Occipital lobe (tissue), 1 donor: ENCODE measurements at regions not wholly inside any gene's neighbourhood (a gene's known extent, or its start where the extent isn't known, plus 50 kb on each side); places are given as distances from the start of the nearest gene placed in this dataset.

Experiments used
- DNase-seq: peaks from one replicate; lab custom pipeline; 2025; lab: John Stamatoyannopoulos, UW

- no peak for DNase-seq
Observed at GRCh38 chr20:52404671-52405070, 213.1 kb upstream of the ZFP64 start.

GRCh38 chr20:52402950-52403349 is 211.4 kb upstream of the ZFP64 start:
- DNase-seq: no peak

GRCh38 chr20:52402514-52402913 is 210.9 kb upstream of the ZFP64 start:
- DNase-seq: no peak

- no peak for DNase-seq
Observed at GRCh38 chr20:52401431-52401830, 209.9 kb upstream of the ZFP64 start.

- no peak for DNase-seq
Observed at GRCh38 chr20:52399352-52399751, 207.8 kb upstream of the ZFP64 start.

- DNase-seq: no peak
Observed at GRCh38 chr20:52389606-52390005, 198.0 kb upstream of the ZFP64 start.

GRCh38 chr20:52383995-52384621 is 192.5 kb upstream of the ZFP64 start:
- no peak for DNase-seq

- DNase-seq: no peak
Observed at GRCh38 chr20:52382933-52383332, 191.4 kb upstream of the ZFP64 start.

GRCh38 chr20:52379723-52380336 is 188.3 kb upstream of the ZFP64 start:
- no peak for DNase-seq

- DNase-seq: no peak
Observed at GRCh38 chr20:52372169-52372568, 180.6 kb upstream of the ZFP64 start.

GRCh38 chr20:52365688-52366087 is 174.1 kb upstream of the ZFP64 start:
- no peak for DNase-seq

- DNase-seq: no peak
Observed at GRCh38 chr20:52364405-52364804, 172.8 kb upstream of the ZFP64 start.

- no peak for DNase-seq
Observed at GRCh38 chr20:52361650-52362049, 170.1 kb upstream of the ZFP64 start.

GRCh38 chr20:52349806-52350205 is 158.2 kb upstream of the ZFP64 start:
- DNase-seq: no peak

GRCh38 chr20:52348434-52348833 is 156.9 kb upstream of the ZFP64 start:
- DNase-seq: no peak

GRCh38 chr20:52346797-52347196 is 155.2 kb upstream of the ZFP64 start:
- DNase-seq: no peak

- no peak for DNase-seq
Observed at GRCh38 chr20:52342913-52343312, 151.3 kb upstream of the ZFP64 start.

- no peak for DNase-seq
Observed at GRCh38 chr20:52340036-52340634, 148.6 kb upstream of the ZFP64 start.

- DNase-seq: no peak
Observed at GRCh38 chr20:52332649-52333250, 141.2 kb upstream of the ZFP64 start.

GRCh38 chr20:52332230-52332629 is 140.7 kb upstream of the ZFP64 start:
- no peak for DNase-seq

GRCh38 chr20:52331655-52332054 is 140.1 kb upstream of the ZFP64 start:
- no peak for DNase-seq

GRCh38 chr20:52321396-52321795 is 129.8 kb upstream of the ZFP64 start:
- DNase-seq: no peak

- DNase-seq: no peak
Observed at GRCh38 chr20:52318651-52319050, 127.1 kb upstream of the ZFP64 start.
